SU-DHL-6 (cell line): ENCODE measurements at regions not wholly inside any gene's neighbourhood (a gene's known extent, or its start where the extent isn't known, plus 50 kb on each side); places are given as distances from the start of the nearest gene placed in this dataset.
"Not testable (repeated sequence)": the region's sequence is repeated elsewhere in the genome, so short reads cannot be mapped to it uniquely, and the experiment has no call there.

Experiments
- H2AFZ ChIP-seq: fragments of 200-600 bp; sonication (generic); 2 replicates; pipeline ENCODE4 v1.6.1; 2014; ENCODE audit warnings: low read depth, mild to moderate bottlenecking, moderate library complexity, mixed read lengths, antibody characterized with exemption, low read length; ENCODE audit not compliant: severe bottlenecking
- H3F3A ChIP-seq: fragments of 200-600 bp; shearing (Covaris generic); 2 replicates; pipeline ENCODE4 v1.6.0; 2016; ENCODE audit warnings: antibody characterized with exemption, mild to moderate bottlenecking; ENCODE audit not compliant: insufficient read depth
- H3K27ac ChIP-seq: fragments of 200-600 bp; sonication (generic); 2 replicates; pipeline ENCODE4 v1.5.1; 2016; ENCODE audit warnings: low read depth, mild to moderate bottlenecking, low read length, moderate library complexity, mixed read lengths
- H3K27me3 ChIP-seq: fragments of 200-600 bp; sonication (generic), shearing (Covaris generic); 2 replicates; pipeline ENCODE4 v1.6.0; 2014; ENCODE audit warnings: mild to moderate bottlenecking, low read length
- H3K36me3 ChIP-seq: fragments of 200-600 bp; sonication (generic); 2 replicates; pipeline ENCODE4 v1.6.1; 2014; ENCODE audit warnings: mild to moderate bottlenecking, low read length, mixed read lengths
- H3K4me2 ChIP-seq: fragments of 300-600, 200-600 bp; shearing (Covaris generic), sonication (generic); 2 replicates; pipeline ENCODE4 v1.6.0; 2014; ENCODE audit warnings: low read length, low read depth, mild to moderate bottlenecking; ENCODE audit not compliant: poor library complexity, severe bottlenecking
- H3K4me3 ChIP-seq: fragments of 200-600 bp; sonication (generic); 2 replicates; pipeline ENCODE4 v1.5.1; 2014; ENCODE audit warnings: antibody characterized with exemption, low read length, mild to moderate bottlenecking, mixed read lengths; ENCODE audit not compliant: insufficient read depth, poor library complexity, severe bottlenecking
- H3K79me2 ChIP-seq: fragments of 200-600 bp; sonication (generic); 2 replicates; pipeline ENCODE4 v1.6.1; 2014; ENCODE audit warnings: mild to moderate bottlenecking, low read length, moderate library complexity; ENCODE audit not compliant: insufficient read depth
- H3K9ac ChIP-seq: fragments of 200-600 bp; sonication (generic); 2 replicates; pipeline ENCODE4 v1.7.0; 2014; ENCODE audit warnings: mild to moderate bottlenecking, low read length
- H3K9me2 ChIP-seq: fragments of 200-600 bp; sonication (generic); replicated peaks from 2 replicates; pipeline ENCODE4 v1.6.1; 2014; ENCODE audit warnings: low read length; ENCODE audit not compliant: insufficient read depth
- H3K9me3 ChIP-seq: fragments of 200-600 bp; sonication (generic); 2 replicates; pipeline ENCODE4 v1.6.1; 2014; ENCODE audit warnings: low read length, mixed read lengths; ENCODE audit not compliant: insufficient read depth
- H4K20me1 ChIP-seq: fragments of 200-600 bp; sonication (generic); 2 replicates; pipeline ENCODE4 v1.6.1; 2014; ENCODE audit warnings: low read depth, mild to moderate bottlenecking, antibody characterized with exemption, low read length, moderate library complexity, mixed read lengths
- EZH2phosphoT487 ChIP-seq: fragments of 200-600 bp; sonication (generic), shearing (Covaris generic); conservative IDR thresholded peaks from 2 replicates; pipeline ENCODE4 v1.6.1; 2018; ENCODE audit warnings: mild to moderate bottlenecking, antibody characterized with exemption, low read length, moderate library complexity, mixed read lengths
- TF ChIP-seq, protein P1 (sequence below): fragments of 200-600 bp; sonication (generic); IDR thresholded peaks from one replicate; pipeline ENCODE4 v1.5.1; 2017; ENCODE audit warnings: antibody characterized with exemption, mild to moderate bottlenecking, low read length, moderate library complexity; ENCODE audit not compliant: insufficient read depth, poor library complexity, severe bottlenecking

DNA sequence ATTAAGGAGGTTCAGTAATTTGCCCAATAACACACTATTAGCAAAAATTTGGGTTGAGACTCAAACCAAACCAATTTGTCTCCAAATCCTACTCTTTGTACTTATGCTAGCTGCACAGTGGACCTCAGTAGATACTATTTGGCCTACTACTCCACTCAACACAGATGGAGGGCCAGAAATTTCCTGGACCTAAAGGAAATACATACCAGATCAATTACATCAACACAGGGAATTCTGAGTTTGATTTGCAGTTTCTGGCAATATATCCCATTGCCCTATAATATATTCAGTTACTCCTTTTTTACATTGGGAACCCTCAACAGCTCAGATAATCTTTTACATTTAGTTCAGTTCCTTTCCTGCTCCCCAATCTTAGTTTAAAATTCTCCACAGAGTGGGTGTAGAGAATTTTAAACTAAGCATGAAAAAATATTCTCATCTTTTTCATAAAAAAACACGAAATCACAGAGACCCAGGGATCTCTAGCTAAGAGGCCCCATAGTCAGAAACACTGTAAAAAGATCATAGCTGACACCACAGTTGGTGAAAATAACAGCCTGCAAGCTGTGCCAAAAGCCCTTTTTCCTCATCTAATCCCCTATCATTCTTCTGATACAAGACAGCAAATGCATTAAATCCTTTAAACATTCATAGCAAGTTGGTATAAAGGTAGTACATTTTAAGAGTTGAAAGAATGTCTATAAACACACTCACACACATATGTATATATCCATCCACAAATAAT lies 317.7 kb upstream of the ESRRG start:
- Histone ChIP-seq H3F3A (no peaks in the 10 kb centered on the region), H3K4me3 (no peak overlapping the region), H3K4me2 (no peak overlapping the region), H3K27ac (no peak overlapping the region), H3K9ac (no peak overlapping the region), H3K79me2 (no peaks in the 10 kb centered on the region), H2AFZ (no peak overlapping the region), H3K36me3 (no peaks in the 10 kb centered on the region), H3K9me3 (no peaks in the 10 kb centered on the region), H4K20me1 (no peaks in the 10 kb centered on the region), H3K9me2 (no peaks in the 10 kb centered on the region; the same call in 1 of the 2 replicates), H3K27me3 (no peaks in the 10 kb centered on the region)
- TF ChIP-seq EZH2phosphoT487 = no peak
- TF ChIP-seq, protein P1, sequence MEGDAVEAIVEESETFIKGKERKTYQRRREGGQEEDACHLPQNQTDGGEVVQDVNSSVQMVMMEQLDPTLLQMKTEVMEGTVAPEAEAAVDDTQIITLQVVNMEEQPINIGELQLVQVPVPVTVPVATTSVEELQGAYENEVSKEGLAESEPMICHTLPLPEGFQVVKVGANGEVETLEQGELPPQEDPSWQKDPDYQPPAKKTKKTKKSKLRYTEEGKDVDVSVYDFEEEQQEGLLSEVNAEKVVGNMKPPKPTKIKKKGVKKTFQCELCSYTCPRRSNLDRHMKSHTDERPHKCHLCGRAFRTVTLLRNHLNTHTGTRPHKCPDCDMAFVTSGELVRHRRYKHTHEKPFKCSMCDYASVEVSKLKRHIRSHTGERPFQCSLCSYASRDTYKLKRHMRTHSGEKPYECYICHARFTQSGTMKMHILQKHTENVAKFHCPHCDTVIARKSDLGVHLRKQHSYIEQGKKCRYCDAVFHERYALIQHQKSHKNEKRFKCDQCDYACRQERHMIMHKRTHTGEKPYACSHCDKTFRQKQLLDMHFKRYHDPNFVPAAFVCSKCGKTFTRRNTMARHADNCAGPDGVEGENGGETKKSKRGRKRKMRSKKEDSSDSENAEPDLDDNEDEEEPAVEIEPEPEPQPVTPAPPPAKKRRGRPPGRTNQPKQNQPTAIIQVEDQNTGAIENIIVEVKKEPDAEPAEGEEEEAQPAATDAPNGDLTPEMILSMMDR = no peak

DNA sequence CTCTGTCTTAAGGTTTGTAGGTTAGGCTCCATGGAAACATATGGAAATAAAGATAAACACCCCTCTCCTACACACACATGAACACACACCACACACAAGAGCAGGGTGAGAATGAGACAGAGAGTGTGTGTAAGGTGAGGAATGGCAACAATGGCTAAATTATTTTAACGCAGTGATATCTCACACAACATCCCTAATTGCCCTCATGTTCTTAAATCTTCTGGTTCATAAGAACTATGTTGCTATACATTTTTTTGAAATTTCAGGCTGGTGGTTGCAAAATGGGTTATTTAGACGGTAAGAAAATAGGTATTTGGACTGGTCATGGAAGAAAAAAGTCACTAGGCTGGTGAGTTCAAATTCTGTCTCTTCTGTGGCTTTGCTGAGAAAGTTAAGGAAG lies 316.7 kb upstream of the ESRRG start:
- Histone ChIP-seq H3K36me3 (no peaks in the 10 kb centered on the region), H2AFZ (no peak overlapping the region), H3K4me3 (no peak overlapping the region), H3K79me2 (no peaks in the 10 kb centered on the region), H3K9me3 (no peaks in the 10 kb centered on the region), H3K27me3 (no peaks in the 10 kb centered on the region), H3K27ac (no peak overlapping the region), H4K20me1 (no peaks in the 10 kb centered on the region), H3F3A (no peaks in the 10 kb centered on the region), H3K4me2 (no peak overlapping the region), H3K9me2 (no peaks in the 10 kb centered on the region; the same call in 1 of the 2 replicates), H3K9ac (no peak overlapping the region)
- no peak for TF ChIP-seq EZH2phosphoT487
- TF ChIP-seq, protein P1 = no peak

GRCh38 chr1:217039139-217039538 lies 315.9 kb upstream of the ESRRG start:
- H3F3A ChIP-seq, H3K9me3 ChIP-seq, H3K36me3 ChIP-seq, H2AFZ ChIP-seq, H3K4me2 ChIP-seq, H3K9me2 ChIP-seq, H3K79me2 ChIP-seq, H3K9ac ChIP-seq, H3K27me3 ChIP-seq, H3K27ac ChIP-seq, H3K4me3 ChIP-seq, H4K20me1 ChIP-seq: not testable (repeated sequence)

DNA sequence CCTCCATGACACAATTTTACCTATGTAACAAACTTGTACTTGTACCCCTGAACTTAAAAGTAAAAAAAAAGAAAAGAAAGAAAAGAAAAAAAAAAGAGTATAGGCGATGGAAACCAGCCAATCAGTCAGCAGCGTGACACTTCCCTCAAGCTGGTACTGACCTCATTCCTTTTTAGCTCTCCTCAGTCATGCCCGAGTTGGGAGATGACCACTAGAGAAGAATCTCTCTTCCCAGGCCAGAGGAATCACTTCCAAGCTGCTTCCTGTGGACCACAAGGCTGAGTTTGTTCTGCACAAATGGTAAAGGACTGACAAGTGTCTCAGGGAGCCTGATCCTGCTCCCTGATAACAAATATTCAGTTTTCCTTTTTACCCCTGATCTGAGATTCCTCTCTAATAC lies 313.5 kb upstream of the ESRRG start:
- H3K9me2 ChIP-seq = no peaks in the 10 kb centered on the region
- H3K27me3 ChIP-seq = no peaks in the 10 kb centered on the region
- no peaks in the 10 kb centered on the region for H3K36me3 ChIP-seq
- no peak for TF ChIP-seq EZH2phosphoT487
- TF ChIP-seq, protein P1 = no peak
- H3K79me2 ChIP-seq = no peaks in the 10 kb centered on the region
- no peak overlapping the region for H2AFZ ChIP-seq
- no peak overlapping the region for H3K9ac ChIP-seq
- H3F3A ChIP-seq = no peaks in the 10 kb centered on the region
- H3K4me3 ChIP-seq = no peak overlapping the region
- H3K9me3 ChIP-seq = no peaks in the 10 kb centered on the region
- H4K20me1 ChIP-seq = no peaks in the 10 kb centered on the region
- no peak overlapping the region for H3K27ac ChIP-seq
- no peak overlapping the region for H3K4me2 ChIP-seq
